HepG2 (cell line): ENCODE measurements at regions not wholly inside any gene's neighbourhood (a gene's known extent, or its start where the extent isn't known, plus 50 kb on each side); places are given as distances from the start of the nearest gene placed in this dataset.

ENCODE experiments used
- ATF5 ChIP-seq: sonication (generic); formaldehyde crosslinking; IDR thresholded peaks from 2 replicates; pipeline ENCODE4 v1.4.0; 2020; ENCODE audit warnings: mild to moderate bottlenecking, low read depth, missing genetic modification reagents
- BCL6 ChIP-seq: IDR thresholded peaks from 2 replicates; pipeline ENCODE4 v1.6.1; 2016; ENCODE audit warnings: missing genetic modification reagents, missing compliant biosample characterization
- CAMTA2 ChIP-seq: sonication (generic); formaldehyde crosslinking; IDR thresholded peaks from 2 replicates; pipeline ENCODE4 v1.4.0; 2020; ENCODE audit warnings: mild to moderate bottlenecking, missing genetic modification reagents, borderline replicate concordance
- CEBPB ChIP-seq: IDR thresholded peaks from 2 replicates; pipeline ENCODE4 v1.6.1; 2011; ENCODE audit warnings: low read depth, low read length, improper control_type of control experiment, borderline replicate concordance
- DR1 ChIP-seq: sonication (generic); formaldehyde crosslinking; IDR thresholded peaks from 2 replicates; pipeline ENCODE4 v1.8.0; 2021; ENCODE audit warnings: mild to moderate bottlenecking, missing genetic modification reagents, inconsistent platforms
- ELF3 ChIP-seq: IDR thresholded peaks from 2 replicates; pipeline ENCODE4 v1.6.1; 2016; ENCODE audit warnings: missing genetic modification reagents, missing compliant biosample characterization
- FOSL1 ChIP-seq: sonication (generic); formaldehyde crosslinking; IDR thresholded peaks from 2 replicates; pipeline ENCODE4 v1.9.0; 2021; ENCODE audit warnings: missing genetic modification reagents, borderline replicate concordance
- HNF1B ChIP-seq: sonication (generic); formaldehyde crosslinking; IDR thresholded peaks from 2 replicates; pipeline ENCODE4 v1.5.1; 2020; ENCODE audit warnings: mild to moderate bottlenecking, moderate library complexity, missing genetic modification reagents
- HNF4A ChIP-seq: sonication (generic); formaldehyde crosslinking; IDR thresholded peaks from 2 replicates; pipeline ENCODE4 v1.4.0; 2020; ENCODE audit warnings: missing genetic modification reagents
- ISX ChIP-seq: sonication (generic); formaldehyde crosslinking; conservative IDR thresholded peaks from 2 replicates; pipeline ENCODE4 v1.5.0; 2020; ENCODE audit warnings: missing genetic modification reagents
- JUNB ChIP-seq: sonication (generic); formaldehyde crosslinking; IDR thresholded peaks from 2 replicates; pipeline ENCODE4 v1.8.0; 2022; ENCODE audit warnings: missing genetic modification reagents, mild to moderate bottlenecking, borderline replicate concordance
- KLF11 ChIP-seq: IDR thresholded peaks from 2 replicates; pipeline ENCODE4 v1.6.1; 2016; ENCODE audit warnings: missing compliant biosample characterization
- MBD4 ChIP-seq: IDR thresholded peaks from 2 replicates; pipeline ENCODE4 v1.6.1; 2012; ENCODE audit warnings: low read length, inconsistent platforms, borderline replicate concordance
- MEIS1 ChIP-seq: sonication (generic); formaldehyde crosslinking; IDR thresholded peaks from 2 replicates; pipeline ENCODE4 v1.9.0; 2021; ENCODE audit warnings: mild to moderate bottlenecking, missing genetic modification reagents, moderate library complexity, borderline replicate concordance
- MIER3 ChIP-seq: IDR thresholded peaks from 2 replicates; pipeline ENCODE4 v1.6.1; 2016; ENCODE audit warnings: missing compliant biosample characterization, borderline replicate concordance
- NBN ChIP-seq: fragments of 450-650 bp; conservative IDR thresholded peaks from 2 replicates; pipeline ENCODE4 v1.6.1; 2017
- NCOR1 ChIP-seq: fragments of 200-600 bp; sonication (generic); IDR thresholded peaks from 2 replicates; pipeline ENCODE4 v1.7.0; 2017; ENCODE audit warnings: antibody characterized with exemption, low read length, borderline replicate concordance
- NFE2L2 ChIP-seq: fragments of 150-350 bp; IDR thresholded peaks from 2 replicates; pipeline ENCODE4 v1.6.1; 2014; ENCODE audit warnings: low read length
- PCBP2 ChIP-seq: fragments of 200-400 bp; formaldehyde crosslinking; optimal IDR thresholded peaks from 2 replicates; pipeline ENCODE3; 2018; ENCODE audit warnings: low read length, low read depth; ENCODE audit not compliant: poor library complexity, severe bottlenecking
- RAD51 ChIP-seq: fragments of 450-650 bp; IDR thresholded peaks from 2 replicates; pipeline ENCODE4 v1.6.1; 2016; ENCODE audit warnings: borderline replicate concordance
- SIX4 ChIP-seq: sonication (generic); formaldehyde crosslinking; IDR thresholded peaks from 2 replicates; pipeline ENCODE4 v1.4.0; 2020; ENCODE audit warnings: missing genetic modification reagents
- SOX6 ChIP-seq, 2 experiments: fragments of 450-650 bp in 1 of 2; sonication (generic) in 1 of 2; formaldehyde crosslinking in 1 of 2; IDR thresholded peaks; 2 replicates each; pipeline versions ENCODE4 v1.4.0 to v1.6.1; 2017 to 2020; ENCODE audit warnings: antibody characterized with exemption in 1 of 2, mild to moderate bottlenecking in 1 of 2, missing genetic modification reagents in 1 of 2
- ZFP37 ChIP-seq: sonication (generic); formaldehyde crosslinking; IDR thresholded peaks from 2 replicates; pipeline ENCODE4 v1.4.0; 2020; ENCODE audit warnings: missing genetic modification reagents, borderline replicate concordance
- ZFP62 ChIP-seq: sonication (generic); formaldehyde crosslinking; IDR thresholded peaks from 2 replicates; pipeline ENCODE4 v1.4.0; 2020; ENCODE audit warnings: missing genetic modification reagents
- ZNF335 ChIP-seq: sonication (generic); formaldehyde crosslinking; IDR thresholded peaks from 2 replicates; pipeline ENCODE4 v1.4.0; 2020; ENCODE audit warnings: missing genetic modification reagents
- ZNF383 ChIP-seq: sonication (generic); formaldehyde crosslinking; IDR thresholded peaks from 2 replicates; pipeline ENCODE4 v1.4.0; 2020; ENCODE audit warnings: missing genetic modification reagents, mild to moderate bottlenecking, borderline replicate concordance
- ZNF746 ChIP-seq: sonication (generic); formaldehyde crosslinking; IDR thresholded peaks from 2 replicates; pipeline ENCODE4 v1.8.0; 2022; ENCODE audit warnings: mild to moderate bottlenecking, missing genetic modification reagents
- TF ChIP-seq, protein P1 (sequence below): sonication (generic); formaldehyde crosslinking; IDR thresholded peaks from 2 replicates; pipeline ENCODE4 v1.5.0; 2020; ENCODE audit warnings: missing genetic modification reagents, mild to moderate bottlenecking, borderline replicate concordance
- TF ChIP-seq, protein P2 (sequence below): sonication (generic); formaldehyde crosslinking; IDR thresholded peaks from 2 replicates; pipeline ENCODE4 v1.4.0; 2020; ENCODE audit warnings: missing genetic modification reagents

DNA sequence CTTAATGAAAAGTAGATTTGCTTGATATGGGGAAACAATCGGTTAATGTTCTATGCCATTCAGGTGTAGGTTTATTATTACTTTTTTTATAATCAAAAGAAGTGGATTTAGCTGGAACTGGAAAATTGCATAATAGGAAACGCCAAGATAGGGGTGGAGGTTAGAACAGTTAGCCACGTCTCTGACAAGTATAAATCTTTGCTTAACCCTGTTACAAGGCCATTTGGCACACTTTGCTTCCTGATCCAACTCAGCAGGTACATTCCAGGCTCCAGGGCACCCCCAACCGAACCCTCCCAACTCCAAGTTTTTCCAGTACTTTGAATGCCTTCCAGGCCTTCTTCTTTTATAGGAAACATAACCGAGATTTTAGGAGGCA is 50.6 kb upstream of the ACSL4 start (continued):
- TF ChIP-seq HNF1B (CRISPR knock-in tag) (no peak), DR1 (CRISPR knock-in tag) (no peak), ATF5 (CRISPR knock-in tag) (no peak), SOX6 (IDR thresholded peaks at IDR 0.05) (no peak), SOX6 (CRISPR knock-in tag; IDR thresholded peaks at IDR 0.05) (0 out of 2 replicates have a peak, but pooled peaks have one; percentile 19), ZNF746 (CRISPR knock-in tag) (no peak), FOSL1 (no peak), MEIS1 (CRISPR knock-in tag) (no peak), PCBP2 (no peak), SIX4 (no peak), NBN (no peak), HNF4A (peak; percentile 29; the same call in 1 of the 2 replicates), ZFP37 (CRISPR knock-in tag) (no peak), MIER3 (CRISPR knock-in tag) (no peak), ISX (no peak), ZFP62 (CRISPR knock-in tag) (no peak), JUNB (CRISPR knock-in tag) (no peak), CAMTA2 (CRISPR knock-in tag) (no peak), KLF11 (CRISPR knock-in tag) (no peak), ZNF383 (CRISPR knock-in tag) (no peak), ELF3 (peak; percentile 35; the same call in 1 of the 2 replicates), NFE2L2 (no peak), CEBPB (no peak), BCL6 (CRISPR knock-in tag) (no peak), MBD4 (no peak), RAD51 (no peak), NCOR1 (no peak), ZNF335 (CRISPR knock-in tag) (no peak)
- TF ChIP-seq, protein P1, sequence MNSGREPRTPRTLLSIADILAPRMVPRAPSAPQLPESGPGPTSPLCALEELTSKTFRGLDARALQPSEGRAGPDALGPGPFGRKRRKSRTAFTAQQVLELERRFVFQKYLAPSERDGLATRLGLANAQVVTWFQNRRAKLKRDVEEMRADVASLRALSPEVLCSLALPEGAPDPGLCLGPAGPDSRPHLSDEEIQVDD (CRISPR knock-in tag), result no peak
- TF ChIP-seq, protein P2, sequence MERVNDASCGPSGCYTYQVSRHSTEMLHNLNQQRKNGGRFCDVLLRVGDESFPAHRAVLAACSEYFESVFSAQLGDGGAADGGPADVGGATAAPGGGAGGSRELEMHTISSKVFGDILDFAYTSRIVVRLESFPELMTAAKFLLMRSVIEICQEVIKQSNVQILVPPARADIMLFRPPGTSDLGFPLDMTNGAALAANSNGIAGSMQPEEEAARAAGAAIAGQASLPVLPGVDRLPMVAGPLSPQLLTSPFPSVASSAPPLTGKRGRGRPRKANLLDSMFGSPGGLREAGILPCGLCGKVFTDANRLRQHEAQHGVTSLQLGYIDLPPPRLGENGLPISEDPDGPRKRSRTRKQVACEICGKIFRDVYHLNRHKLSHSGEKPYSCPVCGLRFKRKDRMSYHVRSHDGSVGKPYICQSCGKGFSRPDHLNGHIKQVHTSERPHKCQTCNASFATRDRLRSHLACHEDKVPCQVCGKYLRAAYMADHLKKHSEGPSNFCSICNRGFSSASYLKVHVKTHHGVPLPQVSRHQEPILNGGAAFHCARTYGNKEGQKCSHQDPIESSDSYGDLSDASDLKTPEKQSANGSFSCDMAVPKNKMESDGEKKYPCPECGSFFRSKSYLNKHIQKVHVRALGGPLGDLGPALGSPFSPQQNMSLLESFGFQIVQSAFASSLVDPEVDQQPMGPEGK, result no peak
